Nephron (organoid): ENCODE measurements at regions not wholly inside any gene's neighbourhood (a gene's known extent, or its start where the extent isn't known, plus 50 kb on each side); places are given as distances from the start of the nearest gene placed in this dataset.

ENCODE experiments used
- H3K27ac Mint-ChIP-seq, 3 experiments: 2 replicates each; pipeline ENCODE4 v1.8.0; 2020; ENCODE audit warnings: mixed read lengths in 3 of 3, mild to moderate bottlenecking in 2 of 3, moderate library complexity in 1 of 3
- H3K27me3 Mint-ChIP-seq: 2 replicates; pipeline ENCODE4 v1.8.0; 2021; ENCODE audit warnings: low read depth, mild to moderate bottlenecking, moderate library complexity, mixed read lengths
- H3K36me3 Mint-ChIP-seq: 2 replicates; pipeline ENCODE4 v1.8.0; 2020; ENCODE audit warnings: low read depth, mixed read lengths
- H3K4me1 Mint-ChIP-seq: 2 replicates; pipeline ENCODE4 v1.8.0; 2020; ENCODE audit warnings: mixed read lengths
- H3K4me3 Mint-ChIP-seq, 3 experiments: 2 replicates each; pipeline ENCODE4 v1.8.0; 2020; ENCODE audit warnings: mild to moderate bottlenecking in 3 of 3, mixed read lengths in 3 of 3, moderate library complexity in 2 of 3
- H3K9me3 Mint-ChIP-seq: 2 replicates; pipeline ENCODE4 v1.8.0; 2020; ENCODE audit warnings: mixed read lengths
- CTCF ChIP-seq, 3 experiments: fragments of 200-600 bp; sonication (generic); IDR thresholded peaks; one replicate each; pipeline ENCODE4 v1.5.0; 2021; ENCODE audit warnings: antibody characterized with exemption in 3 of 3; ENCODE audit not compliant: unreplicated experiment in 3 of 3

- peaks cover 8% of the 10 kb centered on the region for H3K9me3 Mint-ChIP-seq
- H3K27me3 Mint-ChIP-seq, result no peaks in the 10 kb centered on the region
These were observed 58.4 kb upstream of the RND3 start for GRCh38 chr2:150545916-150546315.

GRCh38 chr2:150544731-150545130 is 57.3 kb upstream of the RND3 start:
- Mint-ChIP-seq H3K27me3 (no peaks in the 10 kb centered on the region), H3K4me1 (no peaks in the 10 kb centered on the region), H3K27ac (no peak overlapping the region), H3K9me3 (peaks cover 9% of the 10 kb centered on the region), H3K36me3 (no peaks in the 10 kb centered on the region), H3K4me3 (no peak overlapping the region)
- TF ChIP-seq CTCF (IDR thresholded peaks at IDR 0.05; ENCODE audit: unreplicated experiment in 3 of 3), result no peak

More at GRCh38 chr2:150545916-150546315, 58.4 kb upstream of the RND3 start:
- Mint-ChIP-seq H3K4me3 (no peak overlapping the region), H3K27ac (no peak overlapping the region), H3K36me3 (no peaks in the 10 kb centered on the region), H3K4me1 (no peaks in the 10 kb centered on the region)
- TF ChIP-seq CTCF (IDR thresholded peaks at IDR 0.05; ENCODE audit: unreplicated experiment in 3 of 3), result no peak

- no peak overlapping the region for H3K4me3 Mint-ChIP-seq
- no peaks in the 10 kb centered on the region for H3K27me3 Mint-ChIP-seq
- peaks cover 13% of the 10 kb centered on the region for H3K9me3 Mint-ChIP-seq
- peaks cover 5% of the 10 kb centered on the region for H3K4me1 Mint-ChIP-seq
- no peaks in the 10 kb centered on the region for H3K36me3 Mint-ChIP-seq
- H3K27ac Mint-ChIP-seq, result no peak overlapping the region
- no peak for TF ChIP-seq CTCF (IDR thresholded peaks at IDR 0.05; ENCODE audit: unreplicated experiment in 3 of 3)
These were observed 55.2 kb upstream of the RND3 start for GRCh38 chr2:150542692-150543091.

GRCh38 chr2:150542172-150542571 is 54.7 kb upstream of the RND3 start:
- TF ChIP-seq CTCF (IDR thresholded peaks at IDR 0.05; ENCODE audit: unreplicated experiment in 3 of 3), result no peak
- H3K4me1 Mint-ChIP-seq, result peaks cover 5% of the 10 kb centered on the region
- H3K27me3 Mint-ChIP-seq, result no peaks in the 10 kb centered on the region
- peaks cover 13% of the 10 kb centered on the region for H3K9me3 Mint-ChIP-seq
- no peak overlapping the region for H3K27ac Mint-ChIP-seq
- H3K4me3 Mint-ChIP-seq, result no peak overlapping the region
- H3K36me3 Mint-ChIP-seq, result no peaks in the 10 kb centered on the region

GRCh38 chr2:150538651-150539201 is 51.3 kb upstream of the RND3 start:
- Mint-ChIP-seq H3K27me3 (no peaks in the 10 kb centered on the region), H3K9me3 (peaks cover 25% of the 10 kb centered on the region), H3K4me1 (peaks cover 5% of the 10 kb centered on the region), H3K36me3 (no peaks in the 10 kb centered on the region), H3K27ac (peak overlapping the region in 2 of 3 experiments; percentile 23 to 72), H3K4me3 (no peak overlapping the region)
- no peak for TF ChIP-seq CTCF (IDR thresholded peaks at IDR 0.05; ENCODE audit: unreplicated experiment in 3 of 3)
